ENCODE measurements at regions not wholly inside any gene's neighbourhood (a gene's known extent, or its start where the extent isn't known, plus 50 kb on each side); places are given as distances from the start of the nearest gene placed in this dataset.
"Not testable (repeated sequence)": the region's sequence is repeated elsewhere in the genome, so short reads cannot be mapped to it uniquely, and the experiment has no call there.

- Mint-ChIP-seq H3K36me3 (no peaks in the 10 kb centered on the region), H3K27me3 (peaks cover 2% of the 10 kb centered on the region), H3K27ac (peak overlapping the region; percentile 39), H3K4me1 (peaks cover 5% of the 10 kb centered on the region), H3K9me3 (no peaks in the 10 kb centered on the region), H3K4me3 (peak overlapping the region; percentile 91)
- POLR2A ChIA-PET, result interaction anchor here (0.6 to 2.2 kb wide), 4 partner anchors 107 to 215 kb away, joined by 3 to 8 read pairs (median 4); no protein-coding TSS in a partner anchor
- peak; percentile 84 for DNase-seq
- ATAC-seq (ENCODE audit: low read depth), result peak; percentile 85
Measured at GRCh38 chr13:95404141-95404882, 103.1 kb upstream of the ABCC4 start.

GRCh38 chr13:95406176-95406575 is 104.9 kb upstream of the ABCC4 start:
- ATAC-seq (ENCODE audit: low read depth) (no peak), DNase-seq (no peak)
- peaks cover 2% of the 10 kb centered on the region for H3K27me3 Mint-ChIP-seq
- POLR2A ChIA-PET, result no interaction called here
- no peak overlapping the region for H3K4me3 Mint-ChIP-seq
- peaks cover 5% of the 10 kb centered on the region for H3K4me1 Mint-ChIP-seq
- no peaks in the 10 kb centered on the region for H3K9me3 Mint-ChIP-seq
- no peaks in the 10 kb centered on the region for H3K36me3 Mint-ChIP-seq
- no peak overlapping the region for H3K27ac Mint-ChIP-seq

DNA sequence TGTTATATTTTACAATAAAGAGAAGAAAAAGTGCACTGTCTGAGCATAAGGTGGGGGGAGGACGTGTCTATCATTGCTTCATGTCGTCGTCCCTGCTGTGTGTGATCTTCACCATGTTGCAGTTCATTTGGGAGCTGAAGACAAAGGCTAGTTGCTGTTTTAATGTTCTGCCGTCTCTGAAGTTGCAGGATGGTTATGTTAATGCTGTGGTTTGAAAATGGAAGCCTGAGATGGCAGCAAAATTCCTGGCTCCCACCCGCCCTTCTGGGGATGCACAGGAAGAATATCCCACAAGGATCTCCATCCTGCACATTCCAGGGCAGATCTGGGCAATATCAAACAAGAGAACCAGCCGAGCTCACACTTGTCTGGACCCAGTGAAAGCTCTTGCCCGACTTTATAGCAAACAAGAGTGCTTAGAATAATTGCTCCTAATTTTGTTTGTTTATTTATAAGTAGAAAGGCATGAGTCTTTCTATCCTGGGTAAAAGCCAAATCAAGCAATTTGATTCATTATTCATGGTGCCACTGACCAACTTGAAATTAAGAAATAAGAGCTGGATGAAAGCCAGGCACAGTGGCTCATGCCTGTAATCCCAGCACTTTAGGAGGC is 110.3 kb upstream of the ABCC4 start:
- no peaks in the 10 kb centered on the region for H3K36me3 Mint-ChIP-seq
- H3K4me1 Mint-ChIP-seq, result no peaks in the 10 kb centered on the region
- DNase-seq (no peak), ATAC-seq (ENCODE audit: low read depth) (no peak)
- no peak overlapping the region for H3K27ac Mint-ChIP-seq
- no peaks in the 10 kb centered on the region for H3K9me3 Mint-ChIP-seq
- no peaks in the 10 kb centered on the region for H3K27me3 Mint-ChIP-seq
- POLR2A ChIA-PET, result no interaction called here
- no peak overlapping the region for H3K4me3 Mint-ChIP-seq

DNA sequence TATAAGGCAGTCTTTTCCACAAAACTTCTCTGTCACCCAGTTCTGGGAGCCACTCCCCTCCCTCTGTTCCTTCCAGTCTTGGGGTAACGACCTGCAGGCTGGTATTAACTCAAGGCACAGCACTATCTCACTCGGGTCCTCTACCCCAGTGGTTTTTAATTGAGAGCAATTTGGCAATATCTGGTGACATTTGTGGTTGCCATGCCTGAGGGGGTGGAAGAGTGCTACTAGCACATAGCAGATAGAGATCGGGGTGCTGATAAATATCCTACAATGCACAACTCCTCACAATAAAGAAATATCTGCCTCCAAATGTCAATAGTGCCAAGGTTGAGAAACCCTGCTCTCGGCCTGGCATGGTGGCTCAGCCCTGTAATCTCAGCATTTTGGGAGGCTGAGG is 117.7 kb upstream of the ABCC4 start:
- peaks cover 3% of the 10 kb centered on the region for H3K4me1 Mint-ChIP-seq
- ATAC-seq (ENCODE audit: low read depth), result no peak
- H3K27me3 Mint-ChIP-seq, result peaks cover 5% of the 10 kb centered on the region
- H3K4me3 Mint-ChIP-seq, result no peak overlapping the region
- no peak overlapping the region for H3K27ac Mint-ChIP-seq
- no peaks in the 10 kb centered on the region for H3K36me3 Mint-ChIP-seq
- peaks cover 2% of the 10 kb centered on the region for H3K9me3 Mint-ChIP-seq
- POLR2A ChIA-PET, result no interaction called here
- no peak for DNase-seq

- H3K4me3 Mint-ChIP-seq, result no peak overlapping the region
- H3K9me3 Mint-ChIP-seq, result peaks cover 2% of the 10 kb centered on the region
- H3K4me1 Mint-ChIP-seq, result peaks cover 3% of the 10 kb centered on the region
- no peak for ATAC-seq (ENCODE audit: low read depth)
- no peaks in the 10 kb centered on the region for H3K36me3 Mint-ChIP-seq
- H3K27ac Mint-ChIP-seq, result no peak overlapping the region
- POLR2A ChIA-PET, result no interaction called here
- no peak for DNase-seq
- peaks cover 5% of the 10 kb centered on the region for H3K27me3 Mint-ChIP-seq
Measured at GRCh38 chr13:95420501-95420900, 119.2 kb upstream of the ABCC4 start.

DNA sequence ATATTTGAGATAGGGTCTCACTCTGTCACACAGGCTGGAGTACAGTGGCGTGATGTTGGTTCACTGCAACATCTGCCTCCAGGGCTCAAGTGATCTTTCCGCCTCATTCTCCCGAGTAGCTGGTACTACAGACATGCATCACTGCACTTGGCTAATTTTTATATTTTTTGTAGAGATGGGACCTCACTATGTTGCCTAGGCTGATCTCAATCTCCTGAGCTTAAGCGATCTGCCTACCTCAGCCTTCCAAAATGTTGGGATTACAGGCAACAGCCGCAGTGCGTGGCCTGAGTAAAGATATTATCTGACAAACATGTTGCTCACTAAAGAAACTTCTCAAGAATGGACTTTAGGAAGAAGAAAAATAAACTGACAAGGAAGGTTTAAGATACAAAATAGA is 125.4 kb upstream of the ABCC4 start:
- POLR2A ChIA-PET, result no interaction called here
- DNase-seq (no peak), ATAC-seq (ENCODE audit: low read depth) (no peak)
- H3K4me1 Mint-ChIP-seq, result no peaks in the 10 kb centered on the region
- no peak overlapping the region for H3K4me3 Mint-ChIP-seq
- H3K27me3 Mint-ChIP-seq, result peaks cover 8% of the 10 kb centered on the region
- no peaks in the 10 kb centered on the region for H3K36me3 Mint-ChIP-seq
- H3K27ac Mint-ChIP-seq, result no peak overlapping the region
- H3K9me3 Mint-ChIP-seq, result peaks cover 2% of the 10 kb centered on the region

DNA sequence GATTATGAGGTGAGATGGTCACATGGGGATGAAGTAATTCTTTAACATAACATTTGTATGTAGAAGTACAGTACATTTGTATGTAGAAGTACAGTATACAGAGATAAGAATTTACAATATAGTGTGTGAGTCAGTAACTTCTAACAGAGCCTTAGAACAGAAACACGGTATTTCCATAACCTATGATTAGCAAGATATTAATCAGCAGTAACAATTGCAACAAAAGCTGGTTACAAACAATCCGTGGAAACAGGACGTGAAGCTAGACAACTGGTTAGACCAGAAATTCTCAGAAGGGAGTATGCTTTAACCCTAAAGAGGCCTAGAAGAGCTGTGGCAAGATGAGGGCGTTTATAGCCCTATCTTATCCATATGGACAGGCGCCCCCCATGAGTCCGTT is 122.0 kb upstream of the CLDN10 start:
- H3K27me3 Mint-ChIP-seq; POLR2A ChIA-PET; DNase-seq; H3K27ac Mint-ChIP-seq; ATAC-seq (ENCODE audit: low read depth); H3K36me3 Mint-ChIP-seq; H3K9me3 Mint-ChIP-seq; H3K4me3 Mint-ChIP-seq; H3K4me1 Mint-ChIP-seq: not testable (repeated sequence)

- H3K4me3 Mint-ChIP-seq, result no peak overlapping the region
- no peaks in the 10 kb centered on the region for H3K9me3 Mint-ChIP-seq
- H3K27ac Mint-ChIP-seq, result no peak overlapping the region
- ATAC-seq (ENCODE audit: low read depth), result no peak
- DNase-seq, result no peak
- H3K36me3 Mint-ChIP-seq, result no peaks in the 10 kb centered on the region
- H3K27me3 Mint-ChIP-seq, result peaks cover 7% of the 10 kb centered on the region
- no peaks in the 10 kb centered on the region for H3K4me1 Mint-ChIP-seq
- POLR2A ChIA-PET, result no interaction called here
Measured at GRCh38 chr13:95432141-95432540, 120.4 kb upstream of the CLDN10 start.

DNA sequence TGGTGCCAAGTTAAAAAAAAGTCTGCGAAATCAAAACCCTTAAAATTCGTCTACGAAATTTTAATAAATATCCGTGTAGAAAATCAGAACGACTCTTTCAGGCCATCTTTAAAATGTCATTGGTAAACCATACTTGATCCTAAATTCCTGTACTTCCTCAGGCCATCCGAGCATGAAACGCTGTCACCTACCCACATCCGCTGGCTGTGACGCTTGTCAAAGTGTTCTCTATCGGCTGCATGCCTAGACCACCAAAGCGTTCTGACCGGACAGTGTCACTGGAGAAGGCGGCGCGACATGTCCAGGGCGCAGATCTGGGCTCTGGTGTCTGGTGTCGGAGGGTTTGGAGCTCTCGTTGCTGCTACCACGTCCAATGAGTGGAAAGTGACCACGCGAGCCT is 119.0 kb upstream of the CLDN10 start:
- no peaks in the 10 kb centered on the region for H3K36me3 Mint-ChIP-seq
- H3K27ac Mint-ChIP-seq, result no peak overlapping the region
- H3K9me3 Mint-ChIP-seq, result no peaks in the 10 kb centered on the region
- H3K4me3 Mint-ChIP-seq, result no peak overlapping the region
- H3K4me1 Mint-ChIP-seq, result no peaks in the 10 kb centered on the region
- ATAC-seq (ENCODE audit: low read depth), result no peak
- H3K27me3 Mint-ChIP-seq, result peaks cover 4% of the 10 kb centered on the region
- DNase-seq, result no peak
- POLR2A ChIA-PET, result no interaction called here

GRCh38 chr13:95434111-95434510 is 118.4 kb upstream of the CLDN10 start:
- no peak for ATAC-seq (ENCODE audit: low read depth)
- H3K27ac Mint-ChIP-seq, result no peak overlapping the region

GRCh38 chr13:95437561-95437960 is 115.0 kb upstream of the CLDN10 start:
- POLR2A ChIA-PET, result no interaction called here
- H3K9me3 Mint-ChIP-seq, result no peaks in the 10 kb centered on the region
- H3K27me3 Mint-ChIP-seq, result peaks cover 3% of the 10 kb centered on the region
- H3K4me1 Mint-ChIP-seq, result no peaks in the 10 kb centered on the region
- ATAC-seq (ENCODE audit: low read depth) (no peak), DNase-seq (no peak)
- H3K4me3 Mint-ChIP-seq, result no peak overlapping the region
- no peak overlapping the region for H3K27ac Mint-ChIP-seq
- no peaks in the 10 kb centered on the region for H3K36me3 Mint-ChIP-seq

More at GRCh38 chr13:95434111-95434510, 118.4 kb upstream of the CLDN10 start:
- Mint-ChIP-seq H3K36me3 (no peaks in the 10 kb centered on the region), H3K4me3 (no peak overlapping the region), H3K4me1 (no peaks in the 10 kb centered on the region), H3K27me3 (peaks cover under 1% of the 10 kb centered on the region), H3K9me3 (no peaks in the 10 kb centered on the region)
- DNase-seq, result no peak
- POLR2A ChIA-PET, result no interaction called here

DNA sequence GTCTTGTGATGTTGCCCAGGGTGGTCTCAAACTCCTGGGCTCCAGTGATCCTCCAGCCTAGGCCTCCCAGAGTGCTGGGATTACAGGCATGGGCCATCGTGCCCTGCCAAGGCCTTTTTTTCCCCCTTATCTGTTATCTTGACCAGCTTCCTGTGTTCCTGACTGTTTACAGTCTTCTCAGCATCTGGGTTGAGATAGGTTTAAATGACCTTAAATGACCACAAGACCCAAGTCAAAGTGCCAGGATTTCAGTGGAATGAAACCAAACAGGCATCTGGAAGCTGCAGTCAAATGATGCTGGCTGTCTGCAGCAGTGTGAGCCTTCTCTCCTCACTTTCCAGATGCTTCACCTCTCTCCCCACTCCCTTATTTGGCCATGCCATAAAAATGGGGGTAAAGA is 114.2 kb upstream of the CLDN10 start:
- DNase-seq (no peak), ATAC-seq (ENCODE audit: low read depth) (no peak)
- H3K27ac Mint-ChIP-seq, result no peak overlapping the region
- no peaks in the 10 kb centered on the region for H3K9me3 Mint-ChIP-seq
- POLR2A ChIA-PET, result no interaction called here
- H3K27me3 Mint-ChIP-seq, result peaks cover 5% of the 10 kb centered on the region
- no peak overlapping the region for H3K4me3 Mint-ChIP-seq
- no peaks in the 10 kb centered on the region for H3K36me3 Mint-ChIP-seq
- no peaks in the 10 kb centered on the region for H3K4me1 Mint-ChIP-seq

- peaks cover 12% of the 10 kb centered on the region for H3K27me3 Mint-ChIP-seq
- H3K27ac Mint-ChIP-seq, result no peak overlapping the region
- no peaks in the 10 kb centered on the region for H3K4me1 Mint-ChIP-seq
- DNase-seq (no peak), ATAC-seq (ENCODE audit: low read depth) (no peak)
- no peak overlapping the region for H3K4me3 Mint-ChIP-seq
- no peaks in the 10 kb centered on the region for H3K36me3 Mint-ChIP-seq
- POLR2A ChIA-PET, result no interaction called here
- H3K9me3 Mint-ChIP-seq, result no peaks in the 10 kb centered on the region
Measured at GRCh38 chr13:95440441-95441088, 112.0 kb upstream of the CLDN10 start.

DNA sequence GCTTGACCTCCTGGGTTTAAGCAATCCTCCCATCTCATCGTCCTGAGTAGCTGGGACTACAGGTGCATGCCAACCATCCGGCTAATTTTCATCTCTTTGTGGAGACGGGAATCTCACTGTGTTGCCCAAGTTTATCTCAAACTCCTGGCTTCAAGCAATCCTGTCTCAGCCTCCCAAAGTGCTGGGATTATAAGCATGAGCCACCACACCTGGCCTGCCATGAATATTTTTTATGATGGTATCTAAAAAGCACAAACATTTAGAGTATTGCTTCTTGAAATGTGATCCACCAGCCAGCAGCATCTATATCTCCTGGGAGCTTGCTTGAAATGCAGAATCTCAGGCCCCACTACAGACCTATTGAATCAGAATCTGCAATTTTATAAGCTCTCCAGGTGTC is 111.2 kb upstream of the CLDN10 start:
- ATAC-seq (ENCODE audit: low read depth), result no peak
- Mint-ChIP-seq H3K4me1 (no peaks in the 10 kb centered on the region), H3K9me3 (no peaks in the 10 kb centered on the region), H3K36me3 (no peaks in the 10 kb centered on the region), H3K27ac (no peak overlapping the region), H3K4me3 (no peak overlapping the region), H3K27me3 (peaks cover 12% of the 10 kb centered on the region)
- no peak for DNase-seq
- POLR2A ChIA-PET, result no interaction called here

Measured in activated naive CD8-positive, alpha-beta T cell treated with anti-CD3 and anti-CD28 coated beads, Interleukin-2, amount 10 ng/mL, durations not matched to agents 7 days and 5 days (primary cell).